H4 (cell line): ENCODE measurements at regions not wholly inside any gene's neighbourhood (a gene's known extent, or its start where the extent isn't known, plus 50 kb on each side); places are given as distances from the start of the nearest gene placed in this dataset.

Experiments
- DNase-seq: peaks from one replicate; pipeline ENCODE4 v3.0.0-alpha.2; 2015; ENCODE audit warnings: low spot score

DNA sequence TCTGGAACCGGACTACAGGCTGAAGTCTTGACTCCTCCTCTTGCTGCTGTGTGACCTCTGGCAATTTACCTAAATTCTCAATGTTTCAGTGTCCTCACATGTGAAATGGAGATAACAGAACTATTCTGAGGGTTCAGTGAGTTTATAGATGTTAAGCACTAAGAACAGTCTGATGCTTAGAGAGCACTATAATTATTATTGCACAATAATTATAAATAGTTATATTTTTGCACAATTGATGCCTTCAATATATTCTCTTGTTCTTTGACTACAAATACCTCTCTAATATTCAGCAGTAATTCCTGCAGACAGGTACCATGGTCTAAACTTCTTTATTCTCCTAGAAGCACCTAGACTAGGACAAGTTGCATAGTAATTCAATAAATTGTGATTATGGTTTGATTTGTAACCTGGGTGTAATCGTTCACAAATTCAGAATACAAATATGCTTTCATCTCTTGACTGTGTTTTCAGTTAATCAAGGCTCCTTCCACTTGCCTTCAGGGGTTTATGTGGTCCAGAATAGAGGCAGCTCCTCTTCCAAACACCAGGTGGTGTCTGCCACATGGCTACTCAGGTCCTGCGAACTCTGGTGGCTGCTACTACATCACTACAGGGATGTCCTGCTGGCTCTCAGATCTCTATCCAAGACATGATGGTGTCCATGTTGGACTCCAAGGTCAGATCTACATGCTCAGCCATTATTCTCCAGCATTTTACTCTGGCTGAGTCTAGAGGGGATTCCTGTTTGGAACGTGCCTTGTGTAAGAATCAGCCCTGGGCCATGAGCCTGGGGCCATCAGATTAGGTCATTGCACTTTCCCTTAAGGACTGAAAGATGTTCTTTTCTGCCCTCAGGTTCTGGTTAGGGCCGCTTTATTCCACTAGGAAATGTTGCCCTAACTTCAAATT lies 103.4 kb downstream of the QRFPR start:
- DNase-seq: peak; percentile 42

DNA sequence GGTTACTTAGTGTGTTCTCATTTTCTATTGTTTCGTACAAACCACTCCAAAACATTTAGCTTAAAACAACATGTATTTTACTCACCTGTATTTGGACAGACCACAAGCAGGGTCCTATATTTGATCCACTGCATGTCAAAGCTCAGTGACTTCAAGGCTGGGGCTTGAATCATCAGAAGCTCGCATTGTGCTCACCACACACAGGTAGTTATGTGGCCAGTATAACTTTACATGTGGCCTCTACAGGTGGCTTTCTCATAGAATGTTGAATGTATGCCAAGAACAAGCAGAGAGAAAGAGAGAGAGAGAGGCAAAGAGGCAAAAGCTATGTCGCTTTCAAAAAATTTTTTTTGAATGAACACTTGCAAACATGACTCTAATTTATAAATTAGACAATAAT lies 107.6 kb downstream of the QRFPR start:
- DNase-seq: no peak

DNA sequence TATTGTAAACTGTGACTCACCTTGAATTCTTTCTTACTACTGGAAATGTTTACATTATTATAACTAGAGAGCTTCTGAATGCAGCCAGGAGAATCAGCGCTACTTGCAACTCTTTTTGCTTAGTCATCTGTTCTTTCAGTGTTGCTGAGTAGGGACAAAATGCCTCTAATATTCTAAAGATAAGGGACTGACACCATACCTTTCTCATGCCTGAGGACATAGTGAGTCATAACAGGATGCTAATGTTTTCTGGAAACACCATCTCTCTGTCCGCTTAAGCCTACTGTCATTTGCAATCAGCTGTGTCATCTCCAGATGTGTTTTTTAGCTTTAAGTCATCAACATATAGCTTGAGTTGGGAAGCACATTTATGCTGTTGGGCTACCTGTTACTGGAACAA lies 108.3 kb downstream of the QRFPR start:
- DNase-seq: peak; percentile 80

DNA sequence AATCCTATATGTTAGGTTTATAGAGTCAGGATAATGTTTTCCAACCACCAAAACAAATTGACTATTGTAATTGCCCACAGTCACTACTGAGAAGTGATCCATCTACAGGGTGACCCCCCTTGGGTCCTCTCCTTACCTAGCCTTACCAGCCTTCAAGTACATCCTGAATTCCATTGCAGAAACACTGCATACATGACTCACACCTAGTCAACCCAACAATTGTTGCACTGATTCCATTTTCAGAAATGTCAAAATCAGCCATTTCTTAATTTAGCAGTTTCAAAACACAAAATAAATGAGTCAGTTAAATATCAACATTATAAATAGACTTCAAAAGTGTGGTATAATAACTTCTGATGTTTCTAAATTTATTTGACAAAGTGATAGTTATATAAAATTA lies 106.3 kb upstream of the TNIP3 start:
- no peak for DNase-seq

DNA sequence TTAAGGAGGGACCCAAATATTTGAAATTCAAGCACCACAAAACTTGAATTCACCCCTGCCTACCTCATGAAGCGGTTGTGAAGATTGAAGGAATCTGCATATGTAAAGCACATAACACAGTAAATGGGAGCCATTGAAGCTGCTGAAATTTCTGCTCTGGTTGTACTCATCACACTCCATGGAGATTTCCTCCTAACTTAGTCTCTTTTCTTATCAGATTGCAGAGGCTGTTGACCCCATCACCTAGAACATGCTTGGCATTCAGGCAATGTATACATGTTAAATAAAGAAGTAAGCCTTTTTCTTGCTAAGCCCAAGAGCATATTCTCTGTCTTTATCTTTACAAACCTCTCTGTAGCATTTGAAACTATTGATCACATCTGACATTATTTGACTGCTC lies 104.9 kb upstream of the TNIP3 start:
- no peak for DNase-seq

DNA sequence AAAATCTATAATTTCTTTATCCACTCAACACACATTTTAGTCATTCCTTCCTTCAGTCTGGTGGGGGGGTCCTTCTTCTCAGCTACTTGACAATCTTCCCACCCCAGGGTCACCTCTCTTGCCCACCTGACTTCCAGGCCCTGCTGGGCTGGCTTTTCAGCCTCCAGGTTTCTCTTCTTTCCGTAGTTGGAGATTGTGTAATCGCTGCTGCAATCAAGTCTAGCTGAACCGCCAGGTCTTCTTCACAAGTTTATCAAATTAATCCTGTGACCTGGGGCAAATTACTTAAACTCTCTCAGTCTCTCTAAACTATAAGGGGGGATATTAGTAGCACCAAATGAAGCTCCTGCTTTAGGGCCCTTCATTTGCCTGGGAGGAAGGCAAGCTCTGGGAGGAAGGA lies 102.9 kb upstream of the TNIP3 start:
- DNase-seq: no peak

DNA sequence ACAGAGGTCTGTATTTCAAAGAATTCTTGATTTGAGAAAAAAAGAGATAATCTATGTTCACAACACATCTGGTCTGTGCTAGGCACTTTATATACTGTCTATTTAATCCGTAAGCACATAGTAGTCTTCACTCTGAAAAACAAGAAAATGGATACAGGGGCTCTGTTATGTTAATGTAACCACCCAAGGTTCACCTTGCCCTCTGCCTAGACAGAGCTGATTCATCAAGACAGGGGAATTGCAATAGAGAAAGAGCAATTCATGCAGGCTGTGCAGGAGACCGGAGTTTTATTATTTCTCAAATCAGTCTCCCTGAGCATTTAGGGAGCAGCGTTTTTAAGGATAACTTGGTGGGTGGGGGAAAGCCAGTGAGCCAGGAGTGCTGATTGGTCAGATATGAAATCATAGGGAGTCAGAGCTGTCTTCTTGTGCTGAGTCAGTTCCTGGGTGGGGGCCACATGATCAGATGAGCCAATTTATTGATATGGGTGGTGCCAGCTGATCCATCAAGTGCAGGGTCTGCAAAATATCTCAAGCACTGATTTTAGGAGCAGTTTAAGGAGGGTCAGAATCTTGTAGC lies 92.9 kb upstream of the TNIP3 start:
- no peak for DNase-seq

DNA sequence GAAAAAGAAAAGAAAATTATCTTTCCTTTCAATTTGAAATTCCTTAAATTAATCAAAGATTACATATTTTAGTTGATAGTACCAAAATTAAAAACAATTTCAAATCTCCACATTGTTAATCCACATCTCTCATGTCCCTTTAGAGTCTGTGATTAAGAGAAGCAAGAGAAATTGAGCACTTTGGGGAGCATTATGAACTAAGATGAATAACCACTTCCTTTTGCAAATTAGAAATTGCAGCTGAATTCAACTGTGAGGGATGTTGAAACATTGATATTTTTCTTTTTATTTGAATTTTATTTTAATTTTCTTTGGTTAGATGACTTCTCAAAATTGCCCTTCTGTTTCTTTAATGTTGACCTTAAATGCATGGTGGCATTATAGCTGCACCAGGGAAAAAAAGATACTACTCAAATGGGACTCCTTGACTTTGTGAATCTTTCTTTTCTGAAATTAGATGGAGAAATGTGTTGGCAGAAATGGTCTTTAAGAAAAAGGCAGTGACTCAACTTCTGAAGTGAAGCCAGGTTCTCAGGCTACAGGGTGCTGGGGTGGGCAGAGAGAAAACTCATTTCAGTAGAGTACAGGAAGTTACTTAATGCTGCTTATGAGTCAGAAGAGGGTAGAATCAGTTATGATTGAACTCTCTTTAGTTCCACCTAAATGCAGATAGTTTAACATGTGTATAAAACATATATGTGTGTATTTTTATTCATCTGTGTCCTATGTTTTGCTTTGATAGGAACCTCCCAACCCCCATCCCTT lies 92.0 kb upstream of the TNIP3 start:
- peak; percentile 81 for DNase-seq

DNA sequence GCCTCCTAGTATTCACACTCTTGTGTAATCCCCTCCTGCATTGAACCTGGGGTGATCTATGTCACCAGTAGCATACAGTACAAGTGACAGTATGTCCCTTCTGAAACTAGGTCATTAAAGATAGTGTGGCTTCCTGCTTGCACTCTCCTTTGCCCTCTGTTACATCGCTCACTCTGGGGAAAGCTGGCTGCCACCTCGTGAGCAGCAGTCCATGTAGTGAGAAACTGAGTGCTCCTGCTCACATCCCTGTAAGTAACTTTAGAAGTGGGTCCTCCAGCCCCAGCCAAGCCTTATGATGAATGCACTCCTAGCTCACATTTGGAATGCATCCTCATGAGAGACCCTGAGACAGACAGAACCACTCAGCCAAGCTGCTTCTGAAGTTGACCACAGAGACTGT lies 89.8 kb upstream of the TNIP3 start:
- no peak for DNase-seq

DNA sequence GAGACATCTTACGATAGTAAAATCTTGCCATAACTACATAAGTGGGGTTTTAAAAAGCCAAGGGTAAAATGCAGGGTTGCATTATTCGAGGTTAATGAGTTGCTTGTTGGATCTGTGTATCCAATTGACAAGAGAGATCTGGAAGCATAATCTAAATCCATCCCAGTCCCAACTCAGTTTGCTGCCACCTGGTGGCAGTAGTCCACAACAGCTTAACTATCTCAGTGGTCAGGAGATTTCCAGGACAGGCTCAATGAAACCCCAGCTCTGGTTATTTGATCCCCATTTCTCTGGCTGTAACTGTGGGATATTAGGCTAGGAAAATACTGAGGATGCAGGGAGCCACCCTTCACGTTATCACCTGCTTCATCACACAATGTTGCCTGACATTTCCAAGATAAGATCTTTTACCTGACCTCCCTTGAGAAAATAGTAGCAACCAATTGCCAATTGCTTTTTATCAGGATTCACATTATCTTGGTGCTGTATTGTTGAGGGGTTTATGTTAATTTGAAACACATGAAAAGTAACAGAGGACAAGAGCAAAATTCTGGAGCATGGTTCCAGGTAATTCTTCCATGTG lies 88.2 kb upstream of the TNIP3 start:
- DNase-seq: peak; percentile 60

DNA sequence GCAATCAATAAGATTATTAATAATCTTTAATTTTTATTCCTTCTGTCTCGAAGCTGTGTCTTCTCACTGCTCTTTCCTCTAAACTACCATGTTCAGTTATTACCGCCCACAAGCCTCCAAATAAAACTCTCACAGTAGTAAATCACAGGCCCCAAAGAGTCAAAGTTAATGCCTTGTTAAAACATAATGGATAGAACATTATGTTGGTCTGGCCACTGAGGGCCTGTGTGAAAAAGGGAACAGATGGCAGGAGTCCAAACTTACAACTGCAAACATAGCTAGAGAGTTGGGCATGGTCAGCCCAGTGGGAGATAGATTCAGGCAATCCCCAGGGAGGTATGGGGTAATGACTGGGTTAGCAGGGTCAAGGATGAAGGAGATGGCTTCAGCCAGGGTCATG lies 84.6 kb upstream of the TNIP3 start:
- DNase-seq: no peak

DNA sequence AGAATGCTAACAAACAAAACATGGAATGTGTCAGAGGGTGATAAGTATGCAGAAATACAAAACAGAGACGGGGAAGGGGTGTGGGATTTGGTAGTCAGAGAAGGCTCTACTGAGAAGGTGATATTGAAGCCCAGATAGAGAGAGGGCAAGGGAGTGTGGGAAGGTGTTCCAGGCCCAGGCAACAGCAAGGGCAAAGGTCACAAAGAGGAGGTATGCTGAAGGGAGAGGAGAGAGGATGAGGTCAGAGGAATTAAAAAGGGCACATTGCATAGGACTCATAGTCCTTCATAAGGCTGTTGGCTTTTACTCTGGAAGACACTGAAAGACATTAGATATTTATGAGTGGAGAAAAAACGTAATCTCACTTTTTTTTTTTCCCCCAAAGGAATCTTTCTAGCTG lies 82.6 kb upstream of the TNIP3 start:
- DNase-seq: no peak

DNA sequence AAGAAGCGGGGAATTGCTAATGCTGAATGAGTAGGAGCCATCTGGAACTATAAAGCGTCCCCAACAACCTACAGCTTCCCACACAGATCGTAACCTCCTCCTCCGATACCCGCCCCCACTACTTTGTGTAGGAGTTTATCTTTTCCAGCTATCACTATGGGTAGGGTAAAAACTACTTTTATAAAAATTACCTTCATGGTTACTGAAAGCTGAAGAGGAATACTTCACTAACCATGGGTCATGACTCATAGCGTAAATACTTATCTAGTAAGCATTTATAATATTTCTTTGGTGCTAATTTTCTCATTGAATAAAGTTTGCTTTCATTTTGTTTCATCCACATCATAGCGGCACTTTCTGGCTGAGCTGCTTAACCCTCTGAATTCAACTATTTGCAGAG lies 79.4 kb upstream of the TNIP3 start:
- no peak for DNase-seq

DNA sequence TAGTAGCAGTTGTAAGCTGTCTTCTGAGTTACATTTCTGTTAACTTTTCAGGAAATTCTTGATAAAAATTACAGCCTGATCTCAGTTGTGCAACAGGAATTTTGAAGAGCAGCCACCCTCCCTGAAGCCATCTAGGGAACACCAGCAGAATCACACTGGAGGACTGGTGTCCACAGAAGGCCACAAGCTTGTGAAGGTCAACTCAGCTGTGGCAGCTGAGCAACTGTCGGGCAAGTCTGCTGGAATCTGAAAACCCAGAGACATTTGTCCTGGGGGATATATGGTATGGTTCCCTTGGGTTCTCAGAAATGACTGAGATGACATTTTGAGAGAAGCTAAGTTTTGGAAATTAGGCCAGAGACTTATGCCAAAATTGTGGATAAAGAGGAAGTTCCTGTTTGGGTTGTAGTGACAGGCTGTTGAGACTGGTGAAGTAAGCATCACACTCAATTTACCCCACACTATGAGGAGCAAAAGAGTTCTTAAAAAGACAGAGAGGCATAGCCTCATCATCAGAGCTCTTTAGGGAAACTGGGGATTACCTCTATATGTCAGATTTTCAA lies 78.1 kb upstream of the TNIP3 start:
- no peak for DNase-seq

DNA sequence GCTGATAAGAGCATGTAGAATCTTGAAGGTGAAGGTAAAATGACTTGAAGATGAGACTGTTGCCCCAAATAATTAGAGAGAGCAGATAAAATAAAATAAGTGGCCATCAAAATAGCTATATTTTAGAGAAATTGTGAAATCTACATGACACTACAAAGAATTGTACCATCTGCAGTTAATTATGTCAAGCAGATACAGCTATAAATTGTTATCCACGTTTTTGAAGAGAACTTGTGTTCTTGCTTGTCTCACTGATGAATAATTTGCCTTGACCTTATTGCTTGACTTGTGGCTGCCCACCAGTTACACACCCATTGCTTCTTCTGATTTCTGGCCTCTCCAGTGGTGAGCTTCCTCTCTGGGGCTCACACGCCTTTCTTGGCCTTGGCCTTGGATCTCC lies 75.8 kb upstream of the TNIP3 start:
- no peak for DNase-seq

DNA sequence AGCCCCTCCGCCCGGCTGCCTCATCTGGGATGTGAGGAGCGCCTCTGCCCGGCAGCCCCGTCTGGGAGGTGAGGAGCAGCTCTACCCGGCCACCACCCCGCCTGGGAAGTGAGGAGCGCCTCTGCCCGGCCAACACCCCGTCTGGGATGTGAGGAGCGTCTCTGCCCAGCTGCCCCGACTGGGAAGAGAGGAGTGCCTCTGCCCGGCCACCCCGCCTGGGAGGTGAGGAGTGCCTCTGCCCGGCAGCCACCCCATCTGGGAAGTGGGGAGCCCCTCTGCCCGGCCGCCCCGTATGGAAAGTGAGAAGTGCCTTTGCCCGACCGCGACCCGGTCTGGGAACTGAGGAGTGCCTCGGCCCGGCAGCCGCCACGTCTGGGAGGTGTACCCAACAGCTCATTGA lies 74.3 kb upstream of the TNIP3 start:
- no peak for DNase-seq

DNA sequence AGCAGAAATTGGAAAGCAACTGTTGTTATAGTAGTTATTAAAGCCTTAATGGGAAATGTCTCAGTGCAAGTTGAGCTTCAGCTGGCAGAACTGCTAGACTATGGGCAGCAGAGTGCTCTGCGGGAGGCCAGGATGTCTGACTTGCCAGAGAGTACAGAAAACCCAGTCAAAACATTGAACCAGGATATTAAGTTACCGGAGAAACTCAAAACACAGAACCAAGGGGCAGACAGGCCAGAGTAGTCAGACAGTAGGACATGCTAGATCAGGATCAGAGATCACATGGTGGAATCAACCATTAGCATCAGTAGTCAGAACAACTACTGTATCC lies 72.9 kb upstream of the TNIP3 start:
- DNase-seq: no peak

DNA sequence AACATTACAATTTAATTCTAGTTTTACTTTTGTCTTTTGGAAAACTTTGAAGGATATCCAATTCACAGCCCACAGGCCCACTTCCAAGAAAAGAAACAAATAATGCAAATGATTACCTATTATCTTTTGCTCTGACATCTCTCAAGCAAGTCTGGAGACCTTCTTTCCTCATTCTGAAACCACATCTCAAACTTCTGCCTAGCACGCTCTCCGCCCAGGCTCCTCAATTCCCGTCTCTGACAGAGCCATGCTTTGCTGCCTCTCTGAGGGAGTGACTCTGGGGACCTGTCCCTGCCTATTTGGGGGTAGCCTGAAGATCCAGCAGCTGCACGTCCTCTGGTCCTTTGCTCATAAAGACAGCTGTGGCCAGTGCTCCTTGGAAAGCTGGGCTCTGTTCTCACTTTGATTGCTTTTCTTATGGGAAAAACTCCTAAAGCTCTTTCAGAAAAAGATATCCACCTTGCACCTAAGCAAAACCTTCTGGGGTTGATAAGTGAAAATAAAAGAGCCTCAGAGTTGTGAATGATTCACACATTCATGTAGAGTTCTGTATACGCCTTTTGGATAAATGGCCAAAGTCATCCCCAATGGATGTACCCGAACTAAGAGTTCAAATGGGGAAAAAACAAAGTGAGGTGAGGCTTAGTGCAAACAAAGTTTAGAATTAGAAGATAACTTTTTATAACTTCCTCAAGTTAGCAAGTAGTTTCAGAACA lies 72.4 kb upstream of the TNIP3 start:
- DNase-seq: no peak

DNA sequence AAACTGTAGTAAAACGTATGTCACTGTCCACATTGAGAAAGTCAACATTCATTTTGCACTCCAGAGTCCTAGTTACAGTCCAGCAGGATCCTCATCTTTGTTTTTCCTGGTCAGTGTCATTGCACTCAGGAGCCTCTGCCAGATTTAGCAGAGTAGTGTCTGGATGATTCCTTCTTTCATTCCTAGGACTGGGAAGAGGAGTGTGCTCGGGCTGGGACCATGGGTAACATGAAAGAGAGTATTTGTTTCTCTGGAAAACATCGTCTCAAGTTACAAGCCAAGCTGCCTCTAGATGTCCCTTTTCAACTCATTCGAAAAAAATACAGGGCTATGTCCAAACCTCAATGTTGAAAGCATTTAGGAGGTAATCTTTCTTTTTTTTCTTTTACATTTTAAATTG lies 69.9 kb upstream of the TNIP3 start:
- DNase-seq: no peak

DNA sequence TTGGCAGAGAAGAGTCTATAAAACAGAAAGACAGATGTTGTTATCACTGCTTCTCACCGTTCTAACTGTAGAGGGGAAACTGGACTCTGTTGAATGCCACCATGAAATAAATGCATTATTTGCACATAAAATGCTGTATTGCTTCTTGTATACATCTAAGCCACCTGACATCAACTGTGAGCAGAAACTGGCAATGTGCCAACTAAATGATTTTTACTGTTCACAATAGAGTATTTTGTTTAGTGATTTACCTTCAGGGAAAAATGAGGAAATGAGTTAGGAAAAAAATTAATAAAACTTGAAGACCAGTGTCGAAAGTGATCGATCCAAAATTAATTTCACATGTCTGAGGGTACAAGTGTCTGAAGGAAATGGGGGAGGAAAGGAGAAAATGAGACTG lies 65.9 kb upstream of the TNIP3 start:
- DNase-seq: no peak

DNA sequence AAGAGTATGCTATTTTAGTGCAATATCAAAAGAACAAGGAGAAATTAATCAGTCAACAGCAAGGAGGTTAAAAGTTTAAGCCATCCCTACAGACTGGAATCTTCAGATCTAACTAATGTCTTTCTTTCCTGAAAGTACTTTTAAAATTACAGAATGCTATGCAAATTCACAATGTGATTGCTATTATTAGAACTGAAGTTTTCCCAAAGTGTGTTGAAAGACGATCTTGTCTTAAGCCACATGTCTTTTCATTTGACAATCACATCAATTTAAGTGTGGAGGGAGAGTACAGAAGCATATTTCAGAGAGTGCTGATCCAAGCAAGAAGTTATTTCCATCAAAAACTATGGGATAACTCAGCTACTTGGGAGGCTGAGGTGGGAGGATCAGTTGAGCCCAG lies 64.7 kb upstream of the TNIP3 start:
- no peak for DNase-seq

DNA sequence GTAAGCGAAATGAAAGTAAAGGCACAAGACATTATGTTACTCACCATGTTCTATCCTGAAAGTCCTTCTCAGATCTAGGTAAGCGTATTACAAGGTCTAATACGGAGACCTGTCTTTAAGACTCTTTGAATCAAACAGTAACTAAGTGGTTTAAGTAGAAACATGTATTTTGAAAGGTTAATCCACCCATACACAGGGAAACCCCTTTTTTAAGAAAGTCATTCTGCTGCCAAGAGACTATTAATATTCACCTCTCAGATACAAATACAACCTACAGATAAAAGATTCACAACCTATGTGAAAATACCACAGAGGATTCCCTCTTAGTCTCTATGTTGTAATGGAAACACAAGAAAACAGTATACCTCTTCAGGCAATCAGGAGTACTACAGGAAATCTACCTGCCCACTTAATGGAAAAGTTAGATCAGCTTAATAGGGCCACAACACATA lies 63.2 kb upstream of the TNIP3 start:
- no peak for DNase-seq
